HEK293 (cell line): ENCODE measurements at regions not wholly inside any gene's neighbourhood (a gene's known extent, or its start where the extent isn't known, plus 50 kb on each side); places are given as distances from the start of the nearest gene placed in this dataset.

ENCODE experiments used
- CTCF ChIA-PET: fragments of 350-600 bp; formaldehyde crosslinking; extraction: SDS; loops from one replicate; lab custom pipeline; 2021; ENCODE audit warnings: antibody characterized with exemption; lab: Yijun Ruan, JAX
- POLR2A ChIA-PET: fragments of 300-600 bp; formaldehyde crosslinking; extraction: SDS; loops from one replicate; lab custom pipeline; 2020; ENCODE audit warnings: antibody characterized with exemption, inconsistent platforms; lab: Yijun Ruan, JAX
- H3K27ac ChIP-seq: fragments of 200-500 bp; sonication (Bioruptor generic); 2 replicates; pipeline ENCODE4 v1.5.1; 2014; ENCODE audit warnings: low read depth, low read length, control low read depth, inconsistent platforms; ENCODE audit errors: extremely low read depth
- H3K36me3 ChIP-seq, 2 experiments: fragments of 200-500 bp in 1 of 2; sonication (Bioruptor generic) in 1 of 2; 1 replicate in 1 of 2; 2 replicates in 1 of 2; pipeline ENCODE4 v1.5.1; 2014 to 2017; ENCODE audit warnings: inconsistent platforms in 2 of 2, low read length in 2 of 2; ENCODE audit not compliant: control insufficient read depth in 2 of 2, insufficient read depth in 1 of 2
- H3K4me1 ChIP-seq: fragments of 200-500 bp; sonication (Bioruptor generic); 2 replicates; pipeline ENCODE4 v1.5.1; 2014; ENCODE audit warnings: mild to moderate bottlenecking, low read length, inconsistent platforms; ENCODE audit not compliant: control insufficient read depth, insufficient read depth
- H3K4me3 ChIP-seq: 2 replicates; pipeline ENCODE4 v1.5.1; 2011; ENCODE audit warnings: low read depth, mild to moderate bottlenecking, control low read depth, low read length, moderate library complexity
- H3K9me3 ChIP-seq: fragments of 200-500 bp; sonication (Bioruptor generic); 2 replicates; pipeline ENCODE4 v1.5.1; 2014; ENCODE audit warnings: low read depth, low read length, inconsistent platforms; ENCODE audit not compliant: control insufficient read depth, insufficient read depth
- EGR2 ChIP-seq: fragments of 450-650 bp; formaldehyde crosslinking; IDR thresholded peaks from 2 replicates; pipeline ENCODE4 v1.5.1; 2016; ENCODE audit warnings: low read depth, missing biosample characterization, missing genetic modification characterization
- HIC1 ChIP-seq: fragments of 450-650 bp; formaldehyde crosslinking; IDR thresholded peaks from 2 replicates; pipeline ENCODE4 v1.5.1; 2016; ENCODE audit warnings: missing biosample characterization, missing genetic modification characterization
- INSM2 ChIP-seq: fragments of 450-650 bp; formaldehyde crosslinking; IDR thresholded peaks from 2 replicates; pipeline ENCODE4 v1.5.1; 2016; ENCODE audit warnings: missing biosample characterization, missing genetic modification characterization
- OSR2 ChIP-seq: fragments of 450-650 bp; formaldehyde crosslinking; IDR thresholded peaks from 2 replicates; pipeline ENCODE4 v1.5.1; 2016; ENCODE audit warnings: missing biosample characterization, missing genetic modification characterization
- SETDB1 ChIP-seq: IDR thresholded peaks from one replicate; pipeline ENCODE4 v1.6.1; 2017; ENCODE audit warnings: mild to moderate bottlenecking, low read length, moderate library complexity, mixed read lengths; ENCODE audit not compliant: insufficient read length
- SP2 ChIP-seq: fragments of 450-650 bp; formaldehyde crosslinking; IDR thresholded peaks from 2 replicates; pipeline ENCODE4 v1.5.1; 2016; ENCODE audit warnings: missing biosample characterization, missing genetic modification characterization
- ZBTB20 ChIP-seq: fragments of 450-650 bp; formaldehyde crosslinking; IDR thresholded peaks from 2 replicates; pipeline ENCODE4 v1.5.1; 2016; ENCODE audit warnings: missing biosample characterization, missing genetic modification characterization
- ZFP37 ChIP-seq: fragments of 450-650 bp; formaldehyde crosslinking; IDR thresholded peaks from 2 replicates; pipeline ENCODE4 v1.5.1; 2016; ENCODE audit warnings: missing biosample characterization, missing genetic modification characterization
- ZNF155 ChIP-seq: fragments of 450-650 bp; formaldehyde crosslinking; IDR thresholded peaks from 2 replicates; pipeline ENCODE4 v1.5.1; 2016; ENCODE audit warnings: missing biosample characterization, missing genetic modification characterization
- ZNF16 ChIP-seq: fragments of 450-650 bp; formaldehyde crosslinking; IDR thresholded peaks from 2 replicates; pipeline ENCODE4 v1.5.1; 2016; ENCODE audit warnings: low read depth, missing biosample characterization, missing genetic modification characterization
- ZNF169 ChIP-seq: fragments of 450-650 bp; formaldehyde crosslinking; IDR thresholded peaks from 2 replicates; pipeline ENCODE4 v1.5.1; 2016; ENCODE audit warnings: missing biosample characterization, missing genetic modification characterization
- ZNF311 ChIP-seq: fragments of 450-650 bp; formaldehyde crosslinking; IDR thresholded peaks from 2 replicates; pipeline ENCODE4 v1.5.1; 2017; ENCODE audit warnings: missing biosample characterization, missing genetic modification characterization, borderline replicate concordance
- ZNF335 ChIP-seq: fragments of 450-650 bp; formaldehyde crosslinking; conservative IDR thresholded peaks from 2 replicates; pipeline ENCODE4 v1.5.1; 2016; ENCODE audit warnings: missing biosample characterization, missing genetic modification characterization
- ZNF366 ChIP-seq: fragments of 450-650 bp; formaldehyde crosslinking; conservative IDR thresholded peaks from 2 replicates; pipeline ENCODE4 v1.5.1; 2016; ENCODE audit warnings: missing biosample characterization, missing genetic modification characterization
- ZNF426 ChIP-seq: fragments of 450-650 bp; formaldehyde crosslinking; IDR thresholded peaks from 2 replicates; pipeline ENCODE4 v1.5.1; 2017; ENCODE audit warnings: missing biosample characterization, missing genetic modification characterization, mild to moderate bottlenecking, inconsistent platforms, moderate library complexity
- ZNF488 ChIP-seq: fragments of 450-650 bp; formaldehyde crosslinking; IDR thresholded peaks from 2 replicates; pipeline ENCODE4 v1.5.1; 2016; ENCODE audit warnings: missing biosample characterization, missing genetic modification characterization
- ZNF513 ChIP-seq: fragments of 450-650 bp; IDR thresholded peaks from 2 replicates; pipeline ENCODE4 v1.5.1; 2018; ENCODE audit warnings: missing biosample characterization, missing genetic modification characterization
- ZNF610 ChIP-seq: fragments of 450-650 bp; formaldehyde crosslinking; IDR thresholded peaks from 2 replicates; pipeline ENCODE4 v1.5.1; 2016; ENCODE audit warnings: missing biosample characterization, missing genetic modification characterization, borderline replicate concordance
- ZNF645 ChIP-seq: fragments of 450-650 bp; formaldehyde crosslinking; IDR thresholded peaks from 2 replicates; pipeline ENCODE4; 2016; ENCODE audit warnings: missing biosample characterization, missing genetic modification characterization
- ZNF654 ChIP-seq: fragments of 450-650 bp; formaldehyde crosslinking; IDR thresholded peaks from 2 replicates; pipeline ENCODE4 v1.5.1; 2016; ENCODE audit warnings: low read depth, missing biosample characterization, missing genetic modification characterization
- ZNF658 ChIP-seq: fragments of 450-650 bp; formaldehyde crosslinking; IDR thresholded peaks from 2 replicates; pipeline ENCODE4; 2016; ENCODE audit warnings: missing biosample characterization, missing genetic modification characterization
- ZNF707 ChIP-seq: fragments of 450-650 bp; formaldehyde crosslinking; IDR thresholded peaks from 2 replicates; pipeline ENCODE4 v1.5.1; 2016; ENCODE audit warnings: missing biosample characterization, missing genetic modification characterization
- ZNF843 ChIP-seq: fragments of 450-650 bp; formaldehyde crosslinking; IDR thresholded peaks from 2 replicates; pipeline ENCODE4 v1.5.1; 2016; ENCODE audit warnings: missing biosample characterization, missing genetic modification characterization

- Histone ChIP-seq H3K4me3 (no peak overlapping the region), H3K27ac (no peak overlapping the region), H3K9me3 (no peaks in the 10 kb centered on the region), H3K4me1 (no peaks in the 10 kb centered on the region), H3K36me3 (no peaks in the 10 kb centered on the region)
- TF ChIP-seq ZNF169 (tag by site-specific recombination) (no peak), OSR2 (tag by site-specific recombination) (no peak), ZNF707 (tag by site-specific recombination) (no peak), ZNF488 (no peak), ZNF843 (tag by site-specific recombination) (no peak), ZNF513 (tag by site-specific recombination) (no peak)
- CTCF ChIA-PET = no interaction called here
- POLR2A ChIA-PET = no interaction called here
These were observed 402.4 kb upstream of the SYNCRIP start for GRCh38 chr6:86045038-86045437.

GRCh38 chr6:86042214-86042613, 399.5 kb upstream of the SYNCRIP start:
- no peak overlapping the region for H3K4me3 ChIP-seq
- no peaks in the 10 kb centered on the region for H3K36me3 ChIP-seq
- no peaks in the 10 kb centered on the region for H3K9me3 ChIP-seq
- ChIA-PET POLR2A (no interaction called here), CTCF (no interaction called here)
- H3K4me1 ChIP-seq = no peaks in the 10 kb centered on the region
- no peak overlapping the region for H3K27ac ChIP-seq
- no peak for TF ChIP-seq ZNF645 (tag by site-specific recombination)
- TF ChIP-seq ZFP37 (tag by site-specific recombination) = no peak
- TF ChIP-seq ZNF155 (tag by site-specific recombination) = no peak
- TF ChIP-seq ZNF658 = no peak
- no peak for TF ChIP-seq ZNF366 (tag by site-specific recombination)
- no peak for TF ChIP-seq ZNF654 (tag by site-specific recombination)
- no peak for TF ChIP-seq SETDB1

- no peaks in the 10 kb centered on the region for H3K36me3 ChIP-seq
- H3K9me3 ChIP-seq = no peaks in the 10 kb centered on the region
- no peaks in the 10 kb centered on the region for H3K4me1 ChIP-seq
- H3K4me3 ChIP-seq = no peak overlapping the region
- CTCF ChIA-PET = no interaction called here
- POLR2A ChIA-PET = no interaction called here
- no peak for TF ChIP-seq ZNF426 (tag by site-specific recombination)
- no peak overlapping the region for H3K27ac ChIP-seq
These were observed 389.0 kb upstream of the SYNCRIP start for GRCh38 chr6:86031713-86032112.

GRCh38 chr6:86030875-86031274, 388.2 kb upstream of the SYNCRIP start:
- POLR2A ChIA-PET = no interaction called here
- Histone ChIP-seq H3K9me3 (no peaks in the 10 kb centered on the region), H3K4me1 (no peaks in the 10 kb centered on the region), H3K4me3 (no peak overlapping the region), H3K36me3 (no peaks in the 10 kb centered on the region), H3K27ac (no peak overlapping the region)
- CTCF ChIA-PET = no interaction called here
- TF ChIP-seq EGR2 (tag by site-specific recombination) (no peak), SP2 (no peak), ZNF335 (tag by site-specific recombination) (no peak), ZNF16 (tag by site-specific recombination) (no peak), ZBTB20 (no peak), ZNF311 (tag by site-specific recombination) (no peak), ZNF610 (tag by site-specific recombination) (no peak), HIC1 (tag by site-specific recombination) (no peak), INSM2 (tag by site-specific recombination) (no peak)
